AML-193 (cell line): ENCODE measurements at regions not wholly inside any gene's neighbourhood (a gene's known extent, or its start where the extent isn't known, plus 50 kb on each side); places are given as distances from the start of the nearest gene placed in this dataset.
A peak's percentile ranks its signal among the peaks of the same experiment; 100 is the strongest.

Experiments used
- DNase-seq, 2 experiments: peaks; one replicate each; lab custom pipeline; 2025; lab: John Stamatoyannopoulos, UW

GRCh38 chr7:47147213-47147631 lies 434.7 kb downstream of the TNS3 start:
- DNase-seq, result no peak

GRCh38 chr7:47145982-47146381 lies 435.9 kb downstream of the TNS3 start:
- no peak for DNase-seq

DNA sequence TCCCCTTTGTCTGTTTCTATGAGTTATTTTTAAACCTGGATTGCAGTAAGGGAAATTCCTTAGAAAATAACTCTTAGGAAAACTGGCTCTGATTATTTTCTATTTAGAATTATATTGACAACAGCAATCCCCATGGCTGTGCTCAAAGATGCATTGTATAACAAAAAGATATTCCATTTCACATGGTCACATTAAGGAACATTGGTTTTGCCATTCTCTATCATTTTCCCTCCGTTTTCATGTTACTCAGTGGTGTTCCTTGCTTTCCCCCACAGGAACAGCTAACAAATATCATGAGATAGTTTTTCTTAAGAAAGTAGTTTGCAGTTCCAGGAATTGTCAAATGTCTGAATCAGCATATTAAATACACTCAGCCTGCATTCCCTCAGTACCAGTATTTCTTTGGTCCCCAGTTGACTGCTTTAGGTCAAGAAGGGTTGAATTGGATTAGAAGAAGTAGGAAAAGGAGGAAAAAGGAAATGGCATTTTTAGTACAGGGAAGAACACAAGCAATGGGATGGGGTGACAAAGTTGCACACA lies 436.7 kb downstream of the TNS3 start:
- DNase-seq, result no peak

GRCh38 chr7:47143339-47143738 lies 438.6 kb downstream of the TNS3 start:
- DNase-seq, result no peak

GRCh38 chr7:47142867-47143175 lies 439.1 kb downstream of the TNS3 start:
- DNase-seq, result no peak

DNA sequence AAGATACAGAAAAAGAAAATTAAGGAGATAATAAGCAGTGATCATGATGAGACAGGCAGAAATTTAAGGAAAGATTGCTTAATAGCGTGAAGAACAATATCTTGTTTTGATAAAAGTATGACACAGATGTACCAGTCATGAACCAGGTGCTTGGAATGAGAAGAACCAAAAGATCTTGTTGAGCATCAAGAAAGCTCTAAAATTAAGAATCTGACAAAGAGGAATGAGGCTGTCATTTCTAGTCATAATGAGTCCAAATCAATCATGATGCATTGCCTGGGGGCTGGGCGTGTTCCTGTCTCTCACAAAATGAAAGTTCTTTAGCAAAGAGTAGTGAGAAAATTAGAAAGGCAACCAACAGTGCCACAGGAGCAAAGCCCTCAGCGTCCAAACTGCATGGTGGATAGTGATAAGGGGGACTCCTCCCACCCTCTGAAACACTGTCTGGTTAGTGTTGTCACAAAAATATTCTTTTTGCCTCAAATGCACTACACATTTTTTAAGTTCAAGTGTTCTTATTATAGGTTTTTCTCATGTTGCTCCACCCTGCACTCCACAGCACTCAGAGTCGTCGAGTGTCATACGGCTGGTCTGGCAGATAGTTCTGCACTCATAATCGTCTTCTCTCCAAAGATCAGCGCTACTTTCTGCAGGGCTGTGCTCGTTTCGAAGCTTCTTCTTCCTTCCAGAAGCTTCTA lies 439.6 kb downstream of the TNS3 start:
- no peak for DNase-seq

GRCh38 chr7:47132471-47132870 lies 449.4 kb downstream of the TNS3 start:
- DNase-seq, result no peak

- DNase-seq, result no peak
Measured at GRCh38 chr7:47128700-47129099, 453.2 kb downstream of the TNS3 start.

- no peak for DNase-seq
Measured at GRCh38 chr7:47125529-47125928, 456.4 kb downstream of the TNS3 start.

GRCh38 chr7:47119261-47119865 lies 462.5 kb downstream of the TNS3 start:
- DNase-seq, result no peak

DNA sequence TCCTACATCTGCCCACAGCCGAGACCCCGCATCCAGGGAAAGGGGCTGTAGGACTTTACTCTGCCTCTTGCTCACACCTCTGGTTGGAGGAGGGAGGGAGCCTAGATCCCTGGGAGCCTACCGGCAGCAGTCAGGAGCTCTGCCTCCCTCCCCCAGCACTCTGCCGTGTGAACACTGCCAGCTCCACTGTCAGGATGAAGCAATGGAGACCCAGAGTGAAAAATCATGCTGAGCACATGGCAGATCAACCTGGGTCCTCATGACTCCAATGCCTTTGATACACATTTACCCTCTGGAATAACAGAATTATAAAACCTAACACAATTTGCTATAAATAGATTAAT lies 477.7 kb downstream of the TNS3 start:
- DNase-seq, result no peak

DNA sequence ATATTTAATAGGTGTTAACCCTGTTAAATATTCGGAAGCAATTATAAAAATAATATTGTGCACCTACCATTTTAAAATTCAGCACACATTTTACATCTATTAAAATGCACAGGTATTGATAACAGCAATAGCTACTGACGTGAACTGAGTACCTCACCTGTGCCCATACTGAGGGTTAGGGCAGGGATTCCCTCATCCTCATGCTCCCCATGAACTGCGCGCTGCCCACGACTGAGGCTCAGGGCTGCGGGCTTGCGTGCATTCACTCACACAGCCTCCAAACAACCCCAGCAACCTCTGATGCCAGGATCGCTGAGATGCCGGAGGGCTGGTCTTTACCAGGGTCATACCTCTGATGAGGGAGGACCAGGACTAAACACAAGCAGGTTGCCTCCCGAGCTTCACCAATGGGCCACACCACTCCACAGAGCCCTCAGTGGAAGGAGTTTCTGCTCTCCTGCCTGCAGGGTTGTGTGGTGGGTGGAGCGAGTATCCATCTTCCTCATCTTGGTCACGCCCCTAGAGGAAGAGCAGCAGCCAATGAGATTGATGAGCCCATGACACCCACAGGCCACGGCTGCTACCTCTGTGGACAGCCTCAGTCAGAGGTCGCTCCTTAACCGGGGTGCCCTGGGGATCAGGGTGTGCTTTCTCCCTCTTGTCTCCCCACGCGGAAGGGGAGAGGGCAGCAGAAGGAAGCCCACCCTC lies 478.3 kb downstream of the TNS3 start:
- DNase-seq, result no peak

GRCh38 chr7:47102331-47102841 lies 479.5 kb downstream of the TNS3 start:
- no peak for DNase-seq

DNA sequence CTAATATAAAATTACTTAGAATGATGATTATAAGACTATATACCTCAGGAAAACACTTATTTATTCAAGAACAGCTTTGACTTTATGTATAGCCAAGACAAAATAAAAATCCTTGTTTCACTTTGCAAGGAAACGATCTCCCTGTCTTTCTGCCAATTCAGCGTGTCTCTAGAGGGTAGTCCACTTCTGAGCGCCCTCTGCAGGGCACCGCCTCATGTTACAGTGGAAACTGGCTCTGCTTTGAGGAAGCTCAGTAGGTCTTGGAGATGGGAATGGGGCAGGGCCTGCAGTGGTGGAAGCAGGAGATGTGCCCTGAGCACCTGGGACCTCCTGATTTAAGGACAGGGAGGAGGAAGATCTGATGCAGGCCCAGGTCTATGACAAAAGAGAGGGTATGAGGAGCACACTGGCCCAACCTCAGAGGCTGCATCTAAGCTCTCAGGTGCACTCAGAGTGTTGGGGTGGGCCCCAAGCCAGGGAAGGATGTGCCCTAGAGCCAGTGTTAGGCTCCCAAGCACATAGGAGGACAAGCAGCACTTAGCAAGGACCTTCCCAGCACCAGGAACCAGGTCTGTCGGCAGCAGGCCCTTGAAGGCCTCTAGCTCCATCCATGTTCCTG lies 481.0 kb downstream of the TNS3 start:
- DNase-seq, result peak; percentile 11 to 53

- no peak for DNase-seq
Measured at GRCh38 chr7:47100148-47100816, 481.6 kb downstream of the TNS3 start.

- DNase-seq, result no peak
Measured at GRCh38 chr7:47097431-47097830, 484.5 kb downstream of the TNS3 start.

GRCh38 chr7:47095946-47096345 lies 486.0 kb downstream of the TNS3 start:
- DNase-seq, result no peak

DNA sequence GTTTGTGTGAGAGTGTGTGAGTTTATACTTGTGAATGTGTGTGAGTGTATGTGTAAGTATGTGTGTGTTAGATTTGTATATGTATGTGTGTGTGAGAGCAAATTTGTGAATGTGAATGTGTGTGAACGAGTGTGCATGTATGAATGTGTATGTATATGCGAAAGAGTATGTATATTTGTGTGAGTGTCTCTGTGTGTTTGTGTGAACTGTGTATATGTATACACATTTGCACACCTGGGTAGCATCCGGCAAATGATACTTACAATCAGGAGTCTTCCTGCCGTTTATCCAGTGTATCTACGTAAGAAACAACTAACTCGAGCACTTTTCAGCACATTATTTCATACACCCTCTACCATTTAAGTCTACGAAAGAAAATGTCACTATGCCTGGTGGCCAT lies 487.4 kb downstream of the TNS3 start:
- no peak for DNase-seq

DNA sequence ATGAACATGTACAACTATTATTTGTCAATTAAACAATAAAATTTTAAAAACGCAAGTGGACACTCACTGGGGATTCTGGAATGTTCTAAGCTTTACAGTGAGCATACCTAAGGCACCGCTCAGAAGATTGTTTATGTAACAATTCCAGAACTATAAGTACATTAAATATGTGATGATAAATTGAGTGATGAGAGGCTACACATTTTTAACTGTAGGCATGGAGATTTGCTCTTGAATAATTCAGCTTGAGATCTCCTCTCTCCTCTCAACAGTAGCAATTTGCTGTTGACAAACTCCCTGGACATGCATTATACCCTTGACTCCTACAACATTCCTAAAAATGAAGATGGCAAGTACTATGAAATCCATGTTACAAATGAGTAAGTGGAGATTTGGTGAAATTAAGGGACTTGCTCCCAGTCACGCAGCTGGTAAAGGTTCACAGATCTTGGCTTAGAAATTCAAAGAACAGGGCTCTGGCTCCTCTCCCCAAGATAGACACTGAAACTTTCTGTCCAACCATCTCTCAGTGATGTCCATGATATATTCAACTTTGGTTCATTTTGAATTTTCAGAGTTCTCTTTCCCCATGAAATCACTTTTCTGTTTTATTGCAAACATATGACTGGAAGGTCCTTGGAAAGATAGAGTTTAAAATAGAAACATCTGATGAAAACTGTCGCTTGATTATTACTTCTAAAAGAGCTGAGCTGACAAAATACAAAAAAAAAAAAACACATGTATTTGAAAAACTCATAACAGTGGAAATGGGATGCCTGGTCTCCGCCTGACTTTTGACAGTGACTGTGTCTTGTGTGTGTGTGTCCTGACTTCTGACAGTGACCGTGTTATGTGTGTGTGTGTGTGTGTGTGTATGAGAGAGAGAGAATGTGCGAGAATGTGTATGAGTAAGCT lies 488.3 kb downstream of the TNS3 start:
- no peak for DNase-seq

GRCh38 chr7:47092336-47092735 lies 489.6 kb downstream of the TNS3 start:
- no peak for DNase-seq

DNA sequence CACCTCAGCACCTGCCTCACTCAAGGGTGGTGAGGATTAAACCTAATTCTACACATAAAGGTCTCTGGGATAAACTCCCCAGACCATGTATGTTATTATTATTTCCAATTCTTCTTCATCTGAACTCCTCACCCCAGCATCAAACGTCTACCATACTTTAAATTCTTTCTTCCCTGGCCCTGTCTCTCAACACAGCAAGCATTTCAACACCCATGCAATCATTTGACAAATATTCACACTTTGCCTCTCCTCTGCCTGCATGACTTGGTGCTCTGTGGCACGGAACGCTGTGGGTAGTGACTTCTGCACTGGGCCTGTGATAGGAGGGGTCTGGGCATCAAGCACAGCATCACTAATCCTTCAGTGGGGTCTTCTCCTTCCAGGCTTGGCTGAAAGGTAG lies 490.8 kb downstream of the TNS3 start:
- DNase-seq, result no peak
